A549 (cell line): ENCODE measurements at regions not wholly inside any gene's neighbourhood (a gene's known extent, or its start where the extent isn't known, plus 50 kb on each side); places are given as distances from the start of the nearest gene placed in this dataset.

ENCODE experiments used
- CHD4 ChIP-seq: fragments of 200-600 bp; sonication (generic); IDR thresholded peaks from 2 replicates; pipeline ENCODE4 v1.6.1; 2016; ENCODE audit warnings: antibody characterized with exemption, mild to moderate bottlenecking, borderline replicate concordance
- GATA3 ChIP-seq: IDR thresholded peaks from 2 replicates; pipeline ENCODE4 v1.6.1; 2012; ENCODE audit warnings: borderline replicate concordance
- HDAC2 ChIP-seq: fragments of 200-600 bp; sonication (generic); IDR thresholded peaks from 2 replicates; pipeline ENCODE4 v1.6.1; 2016
- JUN ChIP-seq, 2 experiments: fragments of >200 bp; sonication (Bioruptor Twin); formaldehyde crosslinking; IDR thresholded peaks; 2 replicates in 1 of 2; 3 replicates in 1 of 2; pipeline ENCODE4 v1.6.1; 2016 to 2017
- MAFK ChIP-seq: fragments of 450-650 bp; IDR thresholded peaks from 2 replicates; pipeline ENCODE4 v1.6.1; 2014; ENCODE audit not compliant: partially characterized antibody
- RAD21 ChIP-seq, 2 experiments: fragments of >200 bp in 1 of 2; sonication (Bioruptor Twin) in 1 of 2; formaldehyde crosslinking in 1 of 2; IDR thresholded peaks in 1 of 2; conservative IDR thresholded peaks in 1 of 2; 2 replicates in 1 of 2; 3 replicates in 1 of 2; pipeline ENCODE4 v1.6.1; 2012 to 2018; ENCODE audit warnings: inconsistent platforms in 1 of 2
- REST ChIP-seq: fragments of 200-600 bp; sonication (generic); IDR thresholded peaks from 2 replicates; pipeline ENCODE4 v1.6.1; 2016; ENCODE audit warnings: antibody characterized with exemption, mild to moderate bottlenecking, moderate library complexity
- RNF2 ChIP-seq: fragments of 200-600 bp; sonication (generic); IDR thresholded peaks from 2 replicates; pipeline ENCODE4 v1.6.1; 2016; ENCODE audit warnings: low read depth, mild to moderate bottlenecking, antibody characterized with exemption, moderate library complexity, borderline replicate concordance
- TP53 ChIP-seq: fragments of 250-450 bp; sonication (Bioruptor Pico); IDR thresholded peaks from 2 replicates; pipeline ENCODE4 v1.5.0; 2021; ENCODE audit warnings: mild to moderate bottlenecking, moderate library complexity
- ZNF302 ChIP-seq: fragments of 250-450 bp; sonication (Bioruptor Pico); IDR thresholded peaks from 2 replicates; pipeline ENCODE4 v1.9.0; 2021; ENCODE audit warnings: inconsistent platforms, mild to moderate bottlenecking, moderate library complexity
- TF ChIP-seq, protein P1 (sequence below): fragments of >200 bp; sonication (Bioruptor Twin); formaldehyde crosslinking; IDR thresholded peaks from 3 replicates; pipeline ENCODE4 v1.5.1; 2016
- TF ChIP-seq, protein P2 (sequence below): IDR thresholded peaks from 2 replicates; pipeline ENCODE4 v1.6.1; 2012
- TF ChIP-seq, protein P3 (sequence below): IDR thresholded peaks from 2 replicates; pipeline ENCODE4 v1.6.1; 2012

- TF ChIP-seq, protein P1, sequence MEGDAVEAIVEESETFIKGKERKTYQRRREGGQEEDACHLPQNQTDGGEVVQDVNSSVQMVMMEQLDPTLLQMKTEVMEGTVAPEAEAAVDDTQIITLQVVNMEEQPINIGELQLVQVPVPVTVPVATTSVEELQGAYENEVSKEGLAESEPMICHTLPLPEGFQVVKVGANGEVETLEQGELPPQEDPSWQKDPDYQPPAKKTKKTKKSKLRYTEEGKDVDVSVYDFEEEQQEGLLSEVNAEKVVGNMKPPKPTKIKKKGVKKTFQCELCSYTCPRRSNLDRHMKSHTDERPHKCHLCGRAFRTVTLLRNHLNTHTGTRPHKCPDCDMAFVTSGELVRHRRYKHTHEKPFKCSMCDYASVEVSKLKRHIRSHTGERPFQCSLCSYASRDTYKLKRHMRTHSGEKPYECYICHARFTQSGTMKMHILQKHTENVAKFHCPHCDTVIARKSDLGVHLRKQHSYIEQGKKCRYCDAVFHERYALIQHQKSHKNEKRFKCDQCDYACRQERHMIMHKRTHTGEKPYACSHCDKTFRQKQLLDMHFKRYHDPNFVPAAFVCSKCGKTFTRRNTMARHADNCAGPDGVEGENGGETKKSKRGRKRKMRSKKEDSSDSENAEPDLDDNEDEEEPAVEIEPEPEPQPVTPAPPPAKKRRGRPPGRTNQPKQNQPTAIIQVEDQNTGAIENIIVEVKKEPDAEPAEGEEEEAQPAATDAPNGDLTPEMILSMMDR = no peak
- TF ChIP-seq ZNF302 (no peak), MAFK (no peak), REST (no peak), RAD21 (conservative IDR thresholded peaks at IDR 0.05 in 1 of 2, IDR thresholded peaks at IDR 0.05 in 1 of 2) (no peak), TP53 (CRISPR knock-in tag) (no peak), JUN (IDR thresholded peaks at IDR 0.05) (no peak), RNF2 (no peak), HDAC2 (no peak), GATA3 (no peak), CHD4 (no peak)
- TF ChIP-seq, protein P2, sequence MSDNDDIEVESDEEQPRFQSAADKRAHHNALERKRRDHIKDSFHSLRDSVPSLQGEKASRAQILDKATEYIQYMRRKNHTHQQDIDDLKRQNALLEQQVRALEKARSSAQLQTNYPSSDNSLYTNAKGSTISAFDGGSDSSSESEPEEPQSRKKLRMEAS = no peak
- TF ChIP-seq, protein P3, sequence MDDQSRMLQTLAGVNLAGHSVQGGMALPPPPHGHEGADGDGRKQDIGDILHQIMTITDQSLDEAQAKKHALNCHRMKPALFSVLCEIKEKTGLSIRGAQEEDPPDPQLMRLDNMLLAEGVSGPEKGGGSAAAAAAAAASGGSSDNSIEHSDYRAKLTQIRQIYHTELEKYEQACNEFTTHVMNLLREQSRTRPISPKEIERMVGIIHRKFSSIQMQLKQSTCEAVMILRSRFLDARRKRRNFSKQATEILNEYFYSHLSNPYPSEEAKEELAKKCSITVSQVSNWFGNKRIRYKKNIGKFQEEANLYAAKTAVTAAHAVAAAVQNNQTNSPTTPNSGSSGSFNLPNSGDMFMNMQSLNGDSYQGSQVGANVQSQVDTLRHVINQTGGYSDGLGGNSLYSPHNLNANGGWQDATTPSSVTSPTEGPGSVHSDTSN = no peak
Measured at GRCh38 chr14:65880507-65880906, 468.0 kb downstream of the FUT8 start.
